Activated naive CD8-positive, alpha-beta T cell treated with anti-CD3 and anti-CD28 coated beads, Interleukin-2, amount 10 ng/mL, durations not matched to agents 7 days and 5 days (primary cell): ENCODE measurements at regions not wholly inside any gene's neighbourhood (a gene's known extent, or its start where the extent isn't known, plus 50 kb on each side); places are given as distances from the start of the nearest gene placed in this dataset.
"Not testable (repeated sequence)": the region's sequence is repeated elsewhere in the genome, so short reads cannot be mapped to it uniquely, and the experiment has no call there.

ENCODE experiments used
- ATAC-seq: fragments of 150-1000 bp; cut with Tn5 transposase; one replicate; pipeline ENCODE4 v1.10.0; 2021; ENCODE audit warnings: low read depth, moderate library complexity
- POLR2A ChIA-PET: fragments of 350-600 bp; sonication (Branson Sonifier 250); formaldehyde crosslinking; loops from one replicate; lab custom pipeline; 2021; ENCODE audit warnings: antibody characterized with exemption; lab: Charles Lee
- DNase-seq: peaks from one replicate; pipeline ENCODE4 v3.0.0; 2021
- H3K27ac Mint-ChIP-seq: one replicate; pipeline ENCODE4 v1.8.0; 2022; ENCODE audit warnings: mild to moderate bottlenecking, mixed read lengths
- H3K27me3 Mint-ChIP-seq: one replicate; pipeline ENCODE4 v1.8.0; 2022; ENCODE audit warnings: mild to moderate bottlenecking, moderate library complexity, mixed read lengths
- H3K36me3 Mint-ChIP-seq: one replicate; pipeline ENCODE4 v1.8.0; 2021; ENCODE audit warnings: mild to moderate bottlenecking, mixed read lengths
- H3K4me1 Mint-ChIP-seq: one replicate; pipeline ENCODE4 v1.8.0; 2021; ENCODE audit warnings: mixed read lengths
- H3K4me3 Mint-ChIP-seq: one replicate; pipeline ENCODE4 v1.8.0; 2022; ENCODE audit warnings: mild to moderate bottlenecking, moderate library complexity, mixed read lengths
- H3K9me3 Mint-ChIP-seq: one replicate; pipeline ENCODE4 v1.8.0; 2021; ENCODE audit warnings: mixed read lengths

DNA sequence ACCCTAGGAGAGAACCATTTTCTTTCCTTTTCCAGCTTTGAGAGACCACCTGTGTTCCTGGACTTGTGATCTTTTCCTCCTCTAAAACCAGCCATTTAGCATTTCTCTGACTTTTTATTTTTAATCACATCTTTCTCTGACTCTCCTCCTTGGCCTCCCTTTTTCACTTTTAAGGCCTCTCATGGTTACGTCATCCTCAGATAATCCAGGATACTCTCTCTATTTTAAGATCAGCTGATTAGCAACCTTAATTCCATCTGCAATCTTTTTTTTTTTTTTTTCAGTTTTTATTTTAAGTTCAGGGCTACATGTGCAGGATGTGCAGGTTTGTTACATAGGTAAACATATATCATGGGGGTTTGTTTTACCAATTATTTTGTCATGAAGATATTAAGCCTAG lies 54.0 kb downstream of the RFPL4B start:
- Mint-ChIP-seq H3K4me3 (no peak overlapping the region), H3K9me3 (no peaks in the 10 kb centered on the region), H3K4me1 (peaks cover 2% of the 10 kb centered on the region), H3K36me3 (no peaks in the 10 kb centered on the region), H3K27me3 (peaks cover 2% of the 10 kb centered on the region), H3K27ac (no peak overlapping the region)
- POLR2A ChIA-PET: no interaction called here
- ATAC-seq (no peak), DNase-seq (no peak)

DNA sequence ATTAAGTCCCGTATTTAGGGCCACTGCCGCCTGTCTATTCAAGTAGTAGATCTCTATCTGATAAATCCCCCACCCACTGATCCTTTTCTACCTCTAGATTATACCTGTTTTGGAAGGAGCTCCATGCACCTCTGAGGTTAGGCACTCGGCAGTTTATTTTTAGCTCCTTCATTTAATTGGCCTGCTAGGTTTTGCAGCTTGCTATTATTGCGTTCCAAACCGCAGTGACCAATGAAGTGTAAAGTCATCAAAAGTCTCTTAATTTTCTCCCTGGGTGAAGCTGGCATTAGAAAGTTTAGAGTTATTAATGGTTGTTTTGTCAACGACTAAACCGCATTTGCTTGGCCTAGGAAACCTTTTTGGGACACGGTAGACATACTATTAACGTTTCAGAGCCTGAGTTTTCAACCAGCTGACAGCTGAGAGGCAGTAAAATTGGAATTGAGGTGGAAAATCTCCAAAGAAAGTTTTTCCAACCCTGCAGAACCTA lies 60.0 kb downstream of the RFPL4B start:
- Mint-ChIP-seq H3K4me3 (no peak overlapping the region), H3K27me3 (peaks cover 2% of the 10 kb centered on the region), H3K36me3 (no peaks in the 10 kb centered on the region), H3K9me3 (no peaks in the 10 kb centered on the region), H3K4me1 (no peaks in the 10 kb centered on the region), H3K27ac (no peak overlapping the region)
- POLR2A ChIA-PET: no interaction called here
- ATAC-seq (no peak), DNase-seq (no peak)

DNA sequence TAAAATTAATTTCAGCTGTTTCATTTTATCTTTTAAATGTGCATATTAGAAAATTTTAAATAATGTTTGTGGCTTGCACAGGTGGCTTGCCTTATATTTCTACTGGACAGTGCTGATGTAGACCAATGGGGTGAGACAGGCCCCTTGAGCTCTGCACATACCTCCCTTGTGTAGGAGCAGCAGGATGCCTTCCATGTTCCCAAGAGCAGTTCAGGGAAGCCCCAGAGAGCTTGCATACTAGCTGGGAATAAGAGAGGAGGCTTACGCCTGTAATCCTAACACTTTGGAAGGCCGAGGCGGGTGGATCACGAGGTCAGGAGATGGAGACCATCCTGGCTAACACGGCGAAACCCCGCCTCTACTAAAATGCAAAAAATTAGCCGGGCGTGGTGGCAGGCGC lies 61.4 kb downstream of the RFPL4B start:
- Mint-ChIP-seq H3K36me3 (no peaks in the 10 kb centered on the region), H3K9me3 (no peaks in the 10 kb centered on the region), H3K27ac (no peak overlapping the region), H3K4me1 (no peaks in the 10 kb centered on the region), H3K4me3 (no peak overlapping the region), H3K27me3 (no peaks in the 10 kb centered on the region)
- ATAC-seq (no peak), DNase-seq (no peak)
- POLR2A ChIA-PET: no interaction called here

DNA sequence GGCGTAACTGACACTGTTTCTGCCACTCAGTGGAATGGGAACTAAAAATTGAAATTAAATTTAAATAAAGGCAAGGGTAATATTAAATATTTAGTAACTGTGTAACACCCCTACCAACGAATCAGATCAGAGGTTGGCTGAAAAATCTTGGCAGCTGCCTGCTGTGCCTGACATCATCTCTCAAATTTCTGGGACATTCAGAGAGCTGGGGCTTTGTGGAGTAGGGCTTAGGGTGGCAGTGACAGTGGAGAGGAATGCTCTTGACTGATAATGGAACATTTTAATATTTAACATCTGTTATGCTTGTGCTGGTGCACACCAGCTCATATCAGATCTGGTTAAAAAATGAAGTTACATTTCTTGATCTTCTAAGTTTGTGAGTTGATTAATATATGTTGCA lies 62.2 kb downstream of the RFPL4B start:
- H3K9me3 Mint-ChIP-seq: no peaks in the 10 kb centered on the region
- no peak for DNase-seq
- H3K4me3 Mint-ChIP-seq: no peak overlapping the region

DNA sequence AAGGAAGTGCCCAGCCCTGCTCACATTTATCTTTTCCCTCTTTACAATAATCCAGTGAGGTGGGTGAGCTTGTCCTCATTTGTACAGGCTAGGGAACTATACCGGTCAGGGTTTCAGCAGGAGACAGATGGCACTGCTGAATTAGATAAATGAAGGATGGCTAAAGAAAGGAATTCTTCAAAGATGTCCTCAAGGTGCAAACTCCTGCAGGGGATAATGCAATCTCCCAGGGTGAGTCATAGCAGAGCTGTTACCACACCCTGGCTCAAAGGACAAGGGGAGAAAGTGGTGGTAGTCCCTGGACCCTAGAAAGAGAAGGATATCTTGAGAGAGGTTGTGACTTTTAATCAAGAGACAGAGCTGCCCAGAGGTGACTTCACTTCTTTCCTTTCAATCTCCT lies 66.7 kb downstream of the RFPL4B start:
- Mint-ChIP-seq H3K36me3 (peaks cover 1% of the 10 kb centered on the region), H3K27me3 (no peaks in the 10 kb centered on the region), H3K4me3 (no peak overlapping the region), H3K4me1 (no peaks in the 10 kb centered on the region), H3K27ac (no peak overlapping the region), H3K9me3 (no peaks in the 10 kb centered on the region)
- no peak for ATAC-seq
- POLR2A ChIA-PET: no interaction called here
- DNase-seq: no peak

More for the DNA sequence above, 62.2 kb downstream of the RFPL4B start:
- ATAC-seq: no peak
- Mint-ChIP-seq H3K27ac (no peak overlapping the region), H3K4me1 (no peaks in the 10 kb centered on the region), H3K36me3 (no peaks in the 10 kb centered on the region), H3K27me3 (no peaks in the 10 kb centered on the region)
- POLR2A ChIA-PET: no interaction called here

DNA sequence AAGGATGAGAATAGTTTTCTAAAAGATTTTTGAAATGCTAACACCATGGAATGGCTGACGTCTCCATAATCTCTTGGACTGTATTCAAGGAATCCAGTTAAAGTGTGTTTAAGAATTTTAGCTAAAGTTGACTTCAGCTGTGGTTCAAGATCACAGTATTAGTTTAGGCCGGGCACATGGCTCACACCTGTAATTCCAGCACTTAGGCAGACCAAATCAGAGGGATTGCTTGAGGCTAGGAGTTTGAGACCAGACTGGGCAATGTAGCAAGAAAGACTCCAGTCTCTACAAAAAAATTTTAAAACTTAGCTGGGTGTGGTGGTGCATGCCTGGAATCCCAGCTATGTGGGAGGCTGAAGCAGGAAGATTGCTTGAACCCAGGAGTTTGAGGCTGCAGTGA lies 68.2 kb downstream of the RFPL4B start:
- H3K9me3 Mint-ChIP-seq: no peaks in the 10 kb centered on the region
- POLR2A ChIA-PET: no interaction called here
- H3K27me3 Mint-ChIP-seq: no peaks in the 10 kb centered on the region
- DNase-seq: no peak
- no peaks in the 10 kb centered on the region for H3K4me1 Mint-ChIP-seq
- ATAC-seq: no peak
- H3K4me3 Mint-ChIP-seq: no peak overlapping the region
- no peak overlapping the region for H3K27ac Mint-ChIP-seq
- peaks cover 1% of the 10 kb centered on the region for H3K36me3 Mint-ChIP-seq

DNA sequence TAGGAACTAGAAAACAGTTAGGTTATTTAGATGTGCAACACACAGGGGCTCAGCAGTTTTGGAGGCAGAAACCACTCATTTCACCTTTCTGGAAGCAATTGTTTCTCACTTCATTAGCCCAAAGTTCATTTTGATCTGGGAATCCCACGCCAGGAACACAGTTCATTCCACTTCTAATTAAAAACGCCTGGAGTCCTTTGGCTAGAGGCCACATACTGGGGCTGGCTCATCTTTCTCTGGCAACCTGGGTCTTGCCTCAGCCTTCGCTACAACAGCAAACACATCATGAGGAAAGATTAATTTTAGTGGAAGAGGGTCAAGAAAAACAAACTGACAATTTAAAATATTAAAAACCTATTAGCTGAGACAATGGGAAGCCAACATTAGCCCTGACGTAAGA lies 69.7 kb downstream of the RFPL4B start:
- H3K4me3 Mint-ChIP-seq: no peak overlapping the region
- H3K36me3 Mint-ChIP-seq: peaks cover 1% of the 10 kb centered on the region
- POLR2A ChIA-PET: no interaction called here
- no peaks in the 10 kb centered on the region for H3K9me3 Mint-ChIP-seq
- no peaks in the 10 kb centered on the region for H3K27me3 Mint-ChIP-seq
- no peak for ATAC-seq
- DNase-seq: no peak
- no peaks in the 10 kb centered on the region for H3K4me1 Mint-ChIP-seq
- H3K27ac Mint-ChIP-seq: no peak overlapping the region

DNA sequence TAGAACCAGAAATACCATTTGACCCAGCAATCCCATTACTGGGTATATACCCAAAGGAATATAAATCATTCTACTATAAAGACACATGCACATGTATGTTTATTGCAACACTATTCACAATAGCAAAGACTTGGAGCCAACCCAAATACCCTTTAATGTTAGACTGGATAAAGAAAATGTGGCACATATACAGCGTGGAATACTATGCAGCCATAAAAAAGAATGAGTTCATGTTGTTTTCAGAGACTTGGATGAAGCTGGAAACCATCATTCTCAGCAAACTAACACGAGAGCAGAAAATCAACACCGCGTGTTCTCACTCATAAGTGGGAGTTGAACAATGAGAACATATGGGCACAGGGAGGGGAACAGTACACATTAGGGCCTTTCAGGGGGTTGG lies 79.9 kb downstream of the RFPL4B start:
- H3K36me3 Mint-ChIP-seq, H3K27me3 Mint-ChIP-seq, H3K9me3 Mint-ChIP-seq, ATAC-seq, H3K4me1 Mint-ChIP-seq, POLR2A ChIA-PET, H3K27ac Mint-ChIP-seq, DNase-seq, H3K4me3 Mint-ChIP-seq: not testable (repeated sequence)

DNA sequence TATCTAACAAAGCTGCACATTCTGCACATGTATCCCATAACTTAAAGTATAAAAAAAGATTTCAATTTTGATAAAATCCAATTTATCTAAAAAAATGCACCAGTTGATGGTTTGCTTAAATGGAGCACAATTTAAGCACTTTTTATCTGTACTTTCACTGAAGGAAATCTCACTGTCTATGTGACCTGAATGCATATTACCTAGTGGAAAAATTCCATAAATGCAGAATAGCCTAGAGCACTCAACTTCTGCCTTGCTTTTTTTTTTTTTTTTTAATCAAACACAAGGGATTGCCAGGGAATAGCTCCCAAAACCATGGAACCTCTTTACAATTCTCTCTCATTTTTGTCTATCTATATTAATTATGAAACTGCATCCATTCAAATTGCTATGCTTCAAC lies 80.4 kb downstream of the RFPL4B start:
- POLR2A ChIA-PET: no interaction called here

DNA sequence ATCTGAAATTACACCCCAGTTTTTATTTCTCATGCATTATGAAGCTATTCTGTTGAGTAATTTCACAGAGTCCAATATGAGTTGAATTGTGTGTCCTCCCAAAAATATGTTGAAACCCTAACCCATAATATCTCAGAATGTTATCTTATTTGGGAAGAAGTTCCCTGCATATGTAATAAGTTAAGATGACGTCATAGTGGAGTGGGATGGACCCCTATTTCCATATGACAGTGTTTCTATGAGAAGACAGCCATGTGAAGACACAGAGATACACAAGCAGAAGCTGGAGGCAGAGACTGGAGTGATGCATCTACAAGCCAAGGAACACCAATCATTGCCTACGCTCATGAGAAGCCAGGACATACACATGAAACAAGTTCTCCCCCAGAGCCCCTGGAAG lies 81.3 kb downstream of the RFPL4B start:
- no peak overlapping the region for H3K4me3 Mint-ChIP-seq

More for the DNA sequence above, 80.4 kb downstream of the RFPL4B start:
- H3K4me1 Mint-ChIP-seq: no peaks in the 10 kb centered on the region
- no peak for ATAC-seq
- H3K36me3 Mint-ChIP-seq: no peaks in the 10 kb centered on the region
- H3K9me3 Mint-ChIP-seq: peaks cover 1% of the 10 kb centered on the region
- H3K4me3 Mint-ChIP-seq: no peak overlapping the region
- no peaks in the 10 kb centered on the region for H3K27me3 Mint-ChIP-seq
- no peak overlapping the region for H3K27ac Mint-ChIP-seq
- DNase-seq: no peak

DNA sequence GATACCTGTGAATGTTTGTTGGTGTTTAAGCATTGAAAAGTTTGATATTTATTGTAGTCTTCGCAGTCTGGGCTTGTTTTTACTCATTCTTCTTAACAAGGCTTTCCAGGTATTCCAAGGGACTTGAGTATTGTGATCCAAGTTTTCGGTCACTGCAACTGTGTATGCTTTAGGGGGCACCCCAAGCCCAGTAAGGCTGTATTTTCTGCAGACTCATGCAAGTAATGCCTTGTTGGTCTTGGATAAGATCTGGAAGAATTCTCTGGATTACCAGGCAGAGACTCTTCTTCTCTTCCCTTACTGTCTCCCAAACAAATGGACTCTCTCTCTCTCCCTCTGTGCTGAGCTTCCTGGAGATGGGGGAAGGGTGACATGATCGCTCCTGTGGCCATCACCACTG lies 82.1 kb downstream of the RFPL4B start:
- H3K4me1 Mint-ChIP-seq: no peaks in the 10 kb centered on the region
- ATAC-seq (no peak), DNase-seq (no peak)
- no peak overlapping the region for H3K4me3 Mint-ChIP-seq
- no peaks in the 10 kb centered on the region for H3K36me3 Mint-ChIP-seq
- peaks cover under 1% of the 10 kb centered on the region for H3K9me3 Mint-ChIP-seq
- H3K27ac Mint-ChIP-seq: no peak overlapping the region
- POLR2A ChIA-PET: no interaction called here
- H3K27me3 Mint-ChIP-seq: no peaks in the 10 kb centered on the region

More for the DNA sequence above, 81.3 kb downstream of the RFPL4B start:
- Mint-ChIP-seq H3K4me1 (no peaks in the 10 kb centered on the region), H3K27ac (no peak overlapping the region), H3K36me3 (no peaks in the 10 kb centered on the region), H3K27me3 (no peaks in the 10 kb centered on the region), H3K9me3 (peaks cover 1% of the 10 kb centered on the region)
- ATAC-seq (no peak), DNase-seq (no peak)
- POLR2A ChIA-PET: no interaction called here

DNA sequence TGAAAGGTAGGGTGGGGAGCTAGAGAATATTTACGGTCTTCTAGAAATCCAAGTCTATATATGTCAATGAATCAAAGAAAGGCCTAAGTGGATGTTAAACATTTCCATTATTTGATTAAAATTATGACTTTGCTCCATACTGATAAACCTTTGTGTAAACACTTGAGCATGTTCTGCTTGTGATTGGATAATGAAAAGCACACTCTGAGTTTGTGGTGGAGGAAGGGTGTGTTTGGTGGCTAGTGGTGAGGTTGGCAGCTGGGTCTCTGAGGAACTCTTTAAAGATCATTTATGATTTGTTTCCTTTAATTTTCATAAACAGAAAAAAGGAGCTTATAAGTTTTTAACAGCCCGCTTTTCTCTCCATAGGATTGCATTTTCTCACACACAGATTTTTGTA lies 84.7 kb downstream of the RFPL4B start:
- POLR2A ChIA-PET: no interaction called here
- DNase-seq (no peak), ATAC-seq (no peak)
- no peak overlapping the region for H3K27ac Mint-ChIP-seq
- no peak overlapping the region for H3K4me3 Mint-ChIP-seq
- no peaks in the 10 kb centered on the region for H3K4me1 Mint-ChIP-seq
- H3K27me3 Mint-ChIP-seq: no peaks in the 10 kb centered on the region
- no peaks in the 10 kb centered on the region for H3K9me3 Mint-ChIP-seq
- H3K36me3 Mint-ChIP-seq: no peaks in the 10 kb centered on the region

DNA sequence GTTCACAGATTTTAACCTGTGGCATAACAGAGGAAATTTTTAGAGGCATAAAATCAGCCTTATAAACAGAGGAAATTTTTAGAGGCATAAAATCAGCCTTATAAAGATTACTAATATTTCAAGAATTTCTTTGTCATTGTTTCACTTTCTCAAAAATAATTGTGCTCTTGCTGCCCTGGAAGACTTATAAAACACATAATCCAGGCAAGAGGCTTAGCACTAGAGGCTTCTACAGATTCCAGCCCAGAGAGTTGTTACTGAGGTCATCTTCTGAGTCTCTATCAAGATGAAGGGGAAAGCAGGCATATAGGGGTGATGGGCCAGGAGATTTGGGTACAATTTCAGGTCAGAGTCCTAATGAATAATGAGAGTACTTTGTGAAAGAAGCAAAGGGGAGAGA lies 85.7 kb downstream of the RFPL4B start:
- Mint-ChIP-seq H3K4me3 (no peak overlapping the region), H3K9me3 (no peaks in the 10 kb centered on the region), H3K27me3 (no peaks in the 10 kb centered on the region), H3K4me1 (no peaks in the 10 kb centered on the region), H3K36me3 (no peaks in the 10 kb centered on the region), H3K27ac (no peak overlapping the region)
- ATAC-seq (no peak), DNase-seq (no peak)
- POLR2A ChIA-PET: no interaction called here

DNA sequence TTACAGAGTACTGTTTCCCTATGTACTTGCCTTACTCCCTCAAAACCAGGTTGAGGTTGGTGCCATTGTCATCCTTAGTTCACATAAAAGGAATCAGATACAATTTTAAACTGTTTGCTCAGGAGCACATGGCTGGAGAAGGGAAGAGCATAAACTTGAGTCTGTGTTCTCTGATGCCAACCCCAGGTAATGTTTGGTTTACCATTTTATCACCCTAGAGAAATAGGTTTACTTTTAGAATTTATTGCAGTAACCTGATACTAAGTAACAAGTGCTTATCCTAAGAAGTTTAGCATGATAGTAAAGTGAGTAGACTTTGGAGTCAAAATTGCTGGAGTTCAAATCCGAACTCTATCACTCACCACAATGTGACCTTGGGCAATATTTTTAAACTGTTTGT lies 86.3 kb downstream of the RFPL4B start:
- DNase-seq: no peak
- Mint-ChIP-seq H3K4me1 (no peaks in the 10 kb centered on the region), H3K9me3 (no peaks in the 10 kb centered on the region), H3K36me3 (no peaks in the 10 kb centered on the region), H3K4me3 (no peak overlapping the region), H3K27me3 (no peaks in the 10 kb centered on the region), H3K27ac (no peak overlapping the region)
- no peak for ATAC-seq
- POLR2A ChIA-PET: no interaction called here

DNA sequence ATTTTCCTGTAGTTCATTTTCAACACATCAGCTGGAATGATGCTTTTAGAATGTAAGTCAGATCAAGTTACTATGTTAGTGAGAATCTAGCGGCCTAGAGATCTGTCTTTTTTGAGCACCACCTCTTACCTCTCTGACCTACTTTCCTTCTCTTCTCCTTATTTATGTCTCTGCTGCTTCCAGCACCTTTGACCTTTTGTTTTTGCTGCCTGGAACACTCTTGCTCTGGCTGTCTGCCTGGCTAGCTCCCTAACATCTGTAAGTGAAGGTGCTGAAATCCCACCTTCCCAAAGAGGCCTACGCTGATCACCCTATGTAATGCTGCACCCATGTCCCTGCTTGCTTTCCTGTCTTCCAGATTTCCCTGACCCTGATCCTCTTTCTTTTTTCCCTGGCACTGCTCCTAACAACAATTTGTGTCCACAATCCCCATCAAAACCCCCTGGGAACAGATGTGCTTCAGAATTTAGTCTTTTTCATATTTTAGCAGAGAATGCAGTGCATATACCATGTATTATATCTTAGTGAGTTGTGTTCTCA lies 87.8 kb downstream of the RFPL4B start:
- H3K4me3 Mint-ChIP-seq: no peak overlapping the region
- no peaks in the 10 kb centered on the region for H3K36me3 Mint-ChIP-seq
- no peak for DNase-seq
- POLR2A ChIA-PET: no interaction called here
- ATAC-seq: no peak
- H3K27me3 Mint-ChIP-seq: no peaks in the 10 kb centered on the region
- no peaks in the 10 kb centered on the region for H3K9me3 Mint-ChIP-seq
- no peak overlapping the region for H3K27ac Mint-ChIP-seq
- H3K4me1 Mint-ChIP-seq: no peaks in the 10 kb centered on the region
